NCI-H1105 treated with DMSO at 0.1 percent for 48 hours (cell line): ENCODE measurements at regions not wholly inside any gene's neighbourhood (a gene's known extent, or its start where the extent isn't known, plus 50 kb on each side); places are given as distances from the start of the nearest gene placed in this dataset.
"Not testable (repeated sequence)": the region's sequence is repeated elsewhere in the genome, so short reads cannot be mapped to it uniquely, and the experiment has no call there.

Source experiments
- DNase-seq: peaks from one replicate; lab custom pipeline; 2025; lab: John Stamatoyannopoulos, UW

DNA sequence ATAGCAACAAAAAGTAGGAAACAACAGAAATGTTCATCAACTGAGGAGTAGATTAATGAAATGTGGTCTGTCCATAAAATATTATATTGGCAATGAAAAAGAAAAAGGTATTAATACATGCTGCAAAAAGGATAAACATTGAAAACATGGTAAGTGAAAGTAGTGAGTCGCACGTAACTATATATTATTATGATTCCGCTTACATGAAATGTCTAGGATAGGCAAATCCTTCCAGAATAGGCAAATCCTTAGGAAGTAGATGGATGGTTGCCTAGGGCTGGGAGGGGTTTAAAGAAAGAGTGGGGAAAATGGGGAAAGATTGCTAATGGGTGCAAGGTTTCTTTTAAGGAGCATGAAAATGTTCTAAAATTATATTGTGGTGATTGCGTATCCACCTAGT, 198.1 kb upstream of the WSB1 start:
- not testable (repeated sequence) for DNase-seq

- not testable (repeated sequence) for DNase-seq
Observed at GRCh38 chr17:27099266-27099665, 194.6 kb upstream of the WSB1 start.

GRCh38 chr17:27104605-27105221, 189.2 kb upstream of the WSB1 start:
- peak; percentile 52 for DNase-seq

- no peak for DNase-seq
Observed at GRCh38 chr17:27105636-27106035, 188.3 kb upstream of the WSB1 start.

- DNase-seq, result no peak
Observed at GRCh38 chr17:27106347-27106981, 187.4 kb upstream of the WSB1 start.

GRCh38 chr17:27106982-27107360, 186.9 kb upstream of the WSB1 start:
- DNase-seq, result no peak

DNA sequence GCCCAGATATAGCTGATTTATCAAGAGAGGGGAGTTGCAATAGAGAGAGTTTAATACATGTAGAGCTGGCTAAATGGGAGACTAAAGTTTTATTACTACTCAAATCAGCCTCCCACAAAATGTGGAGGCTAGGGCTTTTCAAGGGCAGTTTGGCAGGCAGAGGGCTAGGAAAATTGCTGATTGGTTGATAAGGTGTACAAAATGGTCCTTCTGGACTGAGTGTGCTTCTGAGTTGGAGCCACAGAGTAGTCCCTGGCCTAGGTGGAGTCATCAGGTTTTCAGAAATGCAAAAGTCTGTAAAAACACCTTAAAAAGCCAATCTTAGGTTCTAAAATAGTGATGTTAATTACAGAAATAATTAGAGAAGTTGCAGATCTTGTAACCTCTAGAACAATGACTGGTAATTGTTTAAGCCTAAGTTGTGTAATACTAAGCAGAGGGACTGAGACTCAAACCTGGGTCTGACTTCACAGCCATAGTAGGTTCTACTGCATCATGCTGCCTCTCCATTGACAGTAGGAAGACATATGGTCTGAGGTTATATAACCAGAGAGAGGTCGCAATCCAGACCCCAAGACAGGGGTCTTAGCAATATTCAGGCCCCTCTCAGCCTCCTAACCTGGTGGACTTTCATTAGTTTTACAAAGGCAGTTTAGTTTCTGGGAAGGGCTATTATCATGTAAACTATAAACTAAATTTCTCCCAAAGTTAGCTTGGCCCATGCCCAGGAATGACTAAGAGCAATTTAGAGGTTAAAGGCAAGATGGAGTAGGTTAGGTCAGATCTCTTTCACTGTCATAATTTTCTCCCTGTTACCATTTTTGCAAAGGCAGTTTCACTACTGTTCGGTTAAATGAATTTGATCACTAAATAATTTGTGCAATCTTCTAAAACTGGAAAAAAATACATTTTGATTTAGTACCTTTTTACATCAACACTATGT, 186.3 kb upstream of the WSB1 start:
- not testable (repeated sequence) for DNase-seq

- no peak for DNase-seq
Observed at GRCh38 chr17:27109346-27109745, 184.6 kb upstream of the WSB1 start.

DNA sequence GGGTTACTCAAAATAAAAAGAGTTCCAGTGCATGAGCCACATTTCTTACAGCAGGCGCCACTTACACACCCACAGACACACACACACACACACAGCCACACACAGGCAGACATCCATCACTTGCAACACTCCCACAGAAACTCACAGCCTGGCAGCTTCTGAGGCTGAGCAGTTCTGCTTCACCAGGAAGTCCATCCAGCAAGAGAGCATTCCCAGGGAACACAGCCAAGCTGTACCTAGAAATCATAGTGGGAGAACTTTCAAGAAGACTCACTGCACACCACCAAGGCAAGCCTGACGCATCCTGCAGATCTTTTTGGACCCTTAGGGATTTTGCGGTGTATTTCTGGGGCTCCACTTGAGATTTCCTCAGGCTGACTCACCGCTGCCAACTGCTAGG, 140.9 kb upstream of the WSB1 start:
- DNase-seq, result no peak

GRCh38 chr17:27155866-27156265, 138.0 kb upstream of the WSB1 start:
- no peak for DNase-seq

DNA sequence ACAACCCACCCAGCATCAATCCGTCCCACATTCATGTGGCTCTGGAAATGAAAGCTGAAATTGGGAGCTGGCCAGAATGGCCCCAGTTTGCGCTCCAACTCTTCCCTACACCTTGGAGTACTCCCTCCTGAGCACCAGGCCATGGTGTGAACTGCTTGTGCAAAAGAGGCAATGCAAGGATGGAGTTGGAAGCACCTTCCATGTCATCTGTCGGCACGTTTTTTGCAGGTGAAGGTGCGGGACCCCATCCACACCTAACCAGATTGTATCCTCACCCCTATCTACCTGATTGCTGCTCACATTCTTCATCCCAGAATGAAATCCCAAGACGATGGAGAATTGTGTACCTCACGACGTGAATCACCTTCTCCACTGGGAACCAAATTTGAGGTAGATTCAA, 136.6 kb upstream of the WSB1 start:
- no peak for DNase-seq

DNA sequence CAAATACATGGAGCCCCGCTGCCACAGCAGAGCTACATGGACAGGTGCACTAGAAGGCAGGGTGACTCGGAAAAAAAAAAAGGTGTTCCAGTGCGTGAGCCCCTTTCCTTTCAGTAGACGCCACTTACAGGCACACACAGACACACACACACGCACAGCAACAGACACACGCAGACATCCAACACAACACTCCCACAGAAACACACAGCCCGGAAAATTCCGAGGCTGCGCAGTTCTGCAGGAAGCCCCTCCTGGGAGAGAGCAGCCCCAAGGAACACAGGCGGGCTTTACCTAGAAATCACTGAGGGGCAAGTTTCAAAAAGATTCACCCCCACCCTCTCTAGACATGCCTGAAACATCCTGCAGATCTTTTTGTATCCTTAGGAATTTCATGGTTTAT, 136.0 kb upstream of the WSB1 start:
- DNase-seq, result no peak

- no peak for DNase-seq
Observed at GRCh38 chr17:27158382-27158781, 135.5 kb upstream of the WSB1 start.

DNA sequence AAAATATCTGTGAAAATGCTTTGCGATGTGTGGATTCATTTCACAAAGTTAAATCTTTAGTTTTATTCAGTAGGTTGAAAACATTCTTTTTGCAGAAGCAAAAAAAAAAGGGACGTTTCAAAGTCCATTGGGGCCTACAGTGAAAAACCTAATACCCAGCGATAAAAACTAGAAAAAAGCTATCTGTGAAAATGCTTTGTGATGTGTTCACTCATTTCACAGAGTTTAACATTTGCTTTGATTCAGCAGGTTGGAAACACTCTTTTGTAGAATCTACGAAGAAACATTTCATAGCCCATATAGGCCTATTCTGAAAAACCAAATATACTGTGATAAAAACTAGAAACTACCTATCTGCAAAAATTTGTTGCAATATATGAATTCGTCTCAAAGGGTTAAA, 113.6 kb upstream of the WSB1 start:
- no peak for DNase-seq

DNA sequence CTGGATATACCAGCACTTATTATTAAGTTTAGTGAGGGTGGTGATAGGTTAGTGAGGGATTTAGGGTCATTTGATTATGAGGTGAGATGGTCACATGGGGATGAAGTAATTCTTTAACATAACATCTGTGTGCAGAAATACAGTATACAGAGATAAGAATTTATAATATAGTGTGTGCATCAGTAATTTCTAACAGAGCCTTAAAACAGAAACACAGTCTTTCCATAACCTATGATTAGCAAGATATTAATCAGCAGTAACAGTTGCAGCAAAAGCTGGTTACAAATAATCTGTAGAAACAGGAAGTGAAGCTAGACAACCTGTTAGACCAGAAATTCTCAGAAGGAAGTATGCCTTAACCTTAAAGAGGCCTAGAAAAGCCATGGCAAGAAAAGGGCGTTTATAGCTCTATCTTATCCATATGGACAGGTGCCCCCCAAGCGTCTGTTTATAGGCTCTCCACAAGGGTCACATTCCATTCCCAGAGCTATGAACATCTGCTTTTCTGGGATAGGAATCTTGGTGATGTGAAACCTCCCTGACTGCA, 112.5 kb upstream of the WSB1 start:
- not testable (repeated sequence) for DNase-seq

DNA sequence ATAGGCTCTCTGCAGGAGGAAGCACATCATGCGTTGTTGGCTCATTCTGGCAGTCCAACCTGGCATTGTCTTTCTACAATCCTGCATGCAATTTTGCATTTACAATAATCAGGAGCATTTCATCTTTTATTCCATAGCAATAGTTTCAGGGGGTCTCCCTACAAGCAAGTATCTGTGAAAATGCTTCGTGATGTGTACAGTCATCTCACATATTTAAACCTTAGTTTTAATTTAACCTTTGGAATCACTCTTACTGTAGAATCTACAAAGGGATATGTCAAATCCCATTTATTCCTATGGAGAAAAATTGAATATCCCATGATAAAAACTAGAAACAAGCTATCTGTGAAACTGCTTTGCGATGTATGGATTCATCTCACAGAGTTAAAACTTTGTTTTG, 112.0 kb upstream of the WSB1 start:
- DNase-seq, result no peak

GRCh38 chr17:27197505-27197904, 96.4 kb upstream of the WSB1 start:
- DNase-seq, result not testable (repeated sequence)

DNA sequence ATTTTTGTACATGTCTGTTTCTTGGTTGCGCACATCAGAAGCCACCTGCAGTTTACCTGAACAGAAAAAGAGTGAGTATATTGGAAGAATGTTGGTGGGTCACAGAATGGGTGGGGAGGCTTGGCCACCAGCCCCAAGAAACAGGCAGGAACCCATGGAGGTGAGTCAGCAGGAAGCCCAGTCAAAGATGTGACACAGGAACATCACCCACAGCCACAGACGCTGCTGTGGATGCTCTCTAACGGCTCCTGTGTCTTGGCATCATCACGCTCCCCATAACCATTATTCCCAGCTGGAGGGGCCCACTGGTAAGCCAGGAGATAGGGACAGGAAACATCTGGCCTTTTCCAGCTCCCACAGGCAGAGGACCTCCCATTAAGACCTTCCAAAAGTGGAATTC, 94.0 kb upstream of the WSB1 start:
- no peak for DNase-seq

GRCh38 chr17:27200476-27200875, 93.4 kb upstream of the WSB1 start:
- DNase-seq, result no peak

DNA sequence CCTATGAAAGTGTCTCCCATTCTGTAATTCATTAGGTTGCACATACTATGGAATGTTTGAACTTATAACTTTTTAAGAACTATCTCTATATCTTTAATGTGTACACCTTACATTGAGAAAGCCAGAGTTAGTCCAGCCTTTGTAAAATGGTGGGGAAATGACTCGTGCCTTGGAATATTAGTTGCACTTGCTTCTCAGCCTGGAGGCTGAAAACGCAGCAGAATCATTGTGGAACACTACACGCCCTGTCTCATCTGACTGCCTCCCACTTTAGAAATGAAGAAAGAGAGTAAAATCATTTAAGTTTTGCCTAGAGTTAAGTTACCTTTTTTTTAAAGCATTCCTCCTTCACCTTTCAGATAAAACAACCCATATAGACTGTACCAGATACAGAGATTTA, 90.7 kb upstream of the WSB1 start:
- DNase-seq, result no peak

GRCh38 chr17:27206447-27206846, 87.5 kb upstream of the WSB1 start:
- no peak for DNase-seq

DNA sequence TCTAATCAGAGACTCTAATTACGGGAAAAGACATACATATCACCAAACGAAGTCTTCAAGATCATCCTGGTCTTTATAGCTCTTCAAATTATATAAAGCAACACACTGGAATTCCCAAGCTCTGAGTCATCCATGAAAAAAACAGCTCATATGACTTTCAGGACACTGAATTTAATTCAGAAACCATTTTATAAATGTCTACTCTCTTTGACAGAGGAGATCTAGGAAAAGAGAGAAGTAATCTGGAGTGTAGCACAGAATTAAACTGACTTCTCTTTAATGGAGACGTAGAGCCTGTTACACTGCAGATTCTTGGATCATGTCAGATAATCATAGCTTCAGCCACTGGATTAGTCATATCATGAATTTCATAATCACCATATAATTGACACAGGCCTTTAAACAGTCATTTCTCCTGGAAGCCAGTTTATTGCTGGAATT, 86.8 kb upstream of the WSB1 start:
- no peak for DNase-seq

DNA sequence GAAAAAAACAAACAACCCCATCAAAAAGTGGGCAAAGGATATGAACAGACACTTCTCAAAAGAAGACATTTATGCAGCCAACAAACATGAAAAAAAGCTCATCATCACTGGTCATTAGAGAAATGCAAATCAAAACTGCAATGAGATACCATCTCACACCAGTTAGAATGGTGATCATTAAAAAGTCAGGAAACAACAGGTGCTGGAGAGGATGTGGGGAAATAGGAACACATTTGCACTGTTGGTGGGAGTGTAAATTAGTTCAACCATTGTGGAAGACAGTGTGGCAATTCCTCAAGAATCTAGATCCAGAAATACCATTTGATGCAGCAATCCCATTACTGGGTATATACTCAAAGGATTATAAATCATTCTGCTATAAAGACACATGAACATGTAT, 85.5 kb upstream of the WSB1 start:
- DNase-seq, result not testable (repeated sequence)
